ENCODE measurements at regions not wholly inside any gene's neighbourhood (a gene's known extent, or its start where the extent isn't known, plus 50 kb on each side); places are given as distances from the start of the nearest gene placed in this dataset.
"Not testable (repeated sequence)": the region's sequence is repeated elsewhere in the genome, so short reads cannot be mapped to it uniquely, and the experiment has no call there.

- Mint-ChIP-seq H3K4me3 (no peak overlapping the region), H3K27me3 (no peaks in the 10 kb centered on the region), H3K4me1 (ENCODE audit: low read depth) (peaks cover 38% of the 10 kb centered on the region), H3K9me3 (no peaks in the 10 kb centered on the region), H3K27ac (no peak overlapping the region), H3K36me3 (ENCODE audit: low read depth) (no peaks in the 10 kb centered on the region)
Observed at GRCh38 chr6:121653624-121654008, 218.2 kb downstream of the GJA1 start.

GRCh38 chr6:121657972-121658371, 222.5 kb downstream of the GJA1 start:
- no peaks in the 10 kb centered on the region for H3K27me3 Mint-ChIP-seq
- no peaks in the 10 kb centered on the region for H3K9me3 Mint-ChIP-seq
- H3K36me3 Mint-ChIP-seq (ENCODE audit: low read depth), result no peaks in the 10 kb centered on the region
- no peak overlapping the region for H3K4me3 Mint-ChIP-seq
- peaks cover 7% of the 10 kb centered on the region for H3K4me1 Mint-ChIP-seq (ENCODE audit: low read depth)
- H3K27ac Mint-ChIP-seq, result no peak overlapping the region

GRCh38 chr6:121660277-121660676, 224.8 kb downstream of the GJA1 start:
- H3K27me3 Mint-ChIP-seq, result no peaks in the 10 kb centered on the region
- no peak overlapping the region for H3K27ac Mint-ChIP-seq
- H3K9me3 Mint-ChIP-seq, result peaks cover 4% of the 10 kb centered on the region
- H3K4me3 Mint-ChIP-seq, result no peak overlapping the region
- no peaks in the 10 kb centered on the region for H3K4me1 Mint-ChIP-seq (ENCODE audit: low read depth)
- H3K36me3 Mint-ChIP-seq (ENCODE audit: low read depth), result no peaks in the 10 kb centered on the region

- Mint-ChIP-seq H3K4me3 (no peak overlapping the region), H3K27ac (no peak overlapping the region), H3K36me3 (ENCODE audit: low read depth) (no peaks in the 10 kb centered on the region)
Observed at GRCh38 chr6:121663292-121663810, 227.9 kb downstream of the GJA1 start.

DNA sequence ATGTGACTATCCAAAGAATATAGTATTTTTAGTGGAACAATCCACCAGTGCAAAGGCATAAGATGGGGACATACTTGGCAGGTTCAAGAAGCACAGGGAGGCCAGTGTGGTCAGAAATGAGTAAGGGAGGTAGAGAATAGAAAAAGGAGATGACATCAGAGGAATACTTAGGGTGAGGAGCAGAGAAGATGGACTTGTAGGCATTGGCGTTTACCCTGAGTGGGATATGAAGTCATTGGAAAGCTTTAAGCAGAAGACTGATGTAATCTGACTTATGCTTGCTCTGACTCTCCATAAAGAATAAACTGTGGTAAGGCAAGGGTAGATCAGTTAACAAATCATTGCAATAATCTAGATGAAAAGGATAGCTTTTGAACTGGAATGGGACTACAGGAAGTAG, 228.7 kb downstream of the GJA1 start:
- Mint-ChIP-seq H3K36me3 (ENCODE audit: low read depth) (no peaks in the 10 kb centered on the region), H3K4me3 (no peak overlapping the region), H3K27ac (no peak overlapping the region), H3K9me3 (peaks cover 9% of the 10 kb centered on the region), H3K4me1 (ENCODE audit: low read depth) (no peaks in the 10 kb centered on the region), H3K27me3 (no peaks in the 10 kb centered on the region)

More at GRCh38 chr6:121663292-121663810, 227.9 kb downstream of the GJA1 start:
- H3K9me3 Mint-ChIP-seq, result peaks cover 9% of the 10 kb centered on the region
- H3K4me1 Mint-ChIP-seq (ENCODE audit: low read depth), result no peaks in the 10 kb centered on the region
- H3K27me3 Mint-ChIP-seq, result no peaks in the 10 kb centered on the region

GRCh38 chr6:121666814-121667213, 231.4 kb downstream of the GJA1 start:
- peaks cover 9% of the 10 kb centered on the region for H3K9me3 Mint-ChIP-seq
- no peak overlapping the region for H3K27ac Mint-ChIP-seq
- H3K4me1 Mint-ChIP-seq (ENCODE audit: low read depth), result no peaks in the 10 kb centered on the region
- no peaks in the 10 kb centered on the region for H3K36me3 Mint-ChIP-seq (ENCODE audit: low read depth)
- H3K27me3 Mint-ChIP-seq, result no peaks in the 10 kb centered on the region
- H3K4me3 Mint-ChIP-seq, result no peak overlapping the region

DNA sequence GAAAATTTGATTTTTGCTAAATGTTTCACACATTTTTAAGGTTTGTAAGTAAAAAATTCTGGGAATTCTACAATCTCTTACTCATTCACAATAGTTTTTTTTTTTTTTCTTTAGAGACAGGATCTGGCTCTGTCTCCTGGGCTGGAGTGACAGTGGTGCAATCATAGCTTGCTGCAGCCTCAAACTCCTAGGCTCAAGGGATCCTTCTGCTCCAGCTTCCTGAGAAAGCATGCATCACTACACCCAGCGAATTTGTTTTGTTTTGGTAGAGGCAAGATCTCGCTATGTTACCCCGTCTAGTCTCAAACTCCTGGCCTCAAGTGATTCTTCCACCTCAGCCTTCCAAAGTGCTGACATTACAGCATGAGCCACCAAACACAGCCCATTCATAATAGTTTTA, 232.8 kb downstream of the GJA1 start:
- H3K4me1 Mint-ChIP-seq (ENCODE audit: low read depth), result no peaks in the 10 kb centered on the region
- no peak overlapping the region for H3K27ac Mint-ChIP-seq
- H3K9me3 Mint-ChIP-seq, result peaks cover 9% of the 10 kb centered on the region
- H3K4me3 Mint-ChIP-seq, result no peak overlapping the region
- no peaks in the 10 kb centered on the region for H3K36me3 Mint-ChIP-seq (ENCODE audit: low read depth)
- no peaks in the 10 kb centered on the region for H3K27me3 Mint-ChIP-seq

GRCh38 chr6:121670511-121670910, 235.1 kb downstream of the GJA1 start:
- H3K36me3 Mint-ChIP-seq (ENCODE audit: low read depth), result no peaks in the 10 kb centered on the region
- H3K9me3 Mint-ChIP-seq, result peaks cover 5% of the 10 kb centered on the region
- no peaks in the 10 kb centered on the region for H3K4me1 Mint-ChIP-seq (ENCODE audit: low read depth)
- no peak overlapping the region for H3K4me3 Mint-ChIP-seq
- no peaks in the 10 kb centered on the region for H3K27me3 Mint-ChIP-seq
- no peak overlapping the region for H3K27ac Mint-ChIP-seq

GRCh38 chr6:121677571-121677970, 242.1 kb downstream of the GJA1 start:
- Mint-ChIP-seq H3K27me3 (no peaks in the 10 kb centered on the region), H3K9me3 (peaks cover 4% of the 10 kb centered on the region), H3K27ac (no peak overlapping the region), H3K4me1 (ENCODE audit: low read depth) (no peaks in the 10 kb centered on the region), H3K4me3 (no peak overlapping the region), H3K36me3 (ENCODE audit: low read depth) (no peaks in the 10 kb centered on the region)

GRCh38 chr6:121678245-121678644, 242.8 kb downstream of the GJA1 start:
- no peaks in the 10 kb centered on the region for H3K4me1 Mint-ChIP-seq (ENCODE audit: low read depth)
- H3K4me3 Mint-ChIP-seq, result no peak overlapping the region
- H3K36me3 Mint-ChIP-seq (ENCODE audit: low read depth), result no peaks in the 10 kb centered on the region
- H3K27ac Mint-ChIP-seq, result no peak overlapping the region
- H3K9me3 Mint-ChIP-seq, result peaks cover 4% of the 10 kb centered on the region
- H3K27me3 Mint-ChIP-seq, result no peaks in the 10 kb centered on the region

GRCh38 chr6:121680058-121680457, 244.6 kb downstream of the GJA1 start:
- Mint-ChIP-seq H3K27me3 (no peaks in the 10 kb centered on the region), H3K4me3 (no peak overlapping the region), H3K36me3 (ENCODE audit: low read depth) (no peaks in the 10 kb centered on the region), H3K27ac (no peak overlapping the region), H3K9me3 (peaks cover 4% of the 10 kb centered on the region), H3K4me1 (ENCODE audit: low read depth) (no peaks in the 10 kb centered on the region)

- Mint-ChIP-seq H3K27me3 (no peaks in the 10 kb centered on the region), H3K4me3 (no peak overlapping the region), H3K9me3 (peaks cover 4% of the 10 kb centered on the region), H3K4me1 (ENCODE audit: low read depth) (no peaks in the 10 kb centered on the region), H3K36me3 (ENCODE audit: low read depth) (no peaks in the 10 kb centered on the region), H3K27ac (no peak overlapping the region)
Observed at GRCh38 chr6:121682666-121683065, 247.2 kb downstream of the GJA1 start.

DNA sequence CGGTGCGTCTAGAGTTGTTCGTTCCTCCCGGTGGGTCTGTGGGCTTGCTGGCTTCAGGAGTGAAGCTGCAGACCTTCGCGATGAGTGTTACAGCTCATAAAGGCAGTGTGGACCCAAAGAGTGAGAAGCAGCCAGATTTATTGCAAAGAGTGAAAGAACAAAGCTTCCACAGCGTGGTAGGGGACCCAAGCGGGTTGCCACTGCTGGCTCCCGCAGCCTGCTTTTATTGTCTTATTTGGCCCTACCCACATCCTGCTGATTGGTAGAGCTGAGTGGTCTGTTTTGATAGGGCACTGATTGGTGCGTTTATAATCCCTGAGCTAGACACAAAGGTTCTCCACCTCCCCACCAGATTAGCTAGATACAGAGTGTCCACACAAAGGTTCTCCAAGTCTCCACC, 250.4 kb downstream of the GJA1 start:
- H3K4me1 Mint-ChIP-seq (ENCODE audit: low read depth), result peaks cover 17% of the 10 kb centered on the region
- H3K4me3 Mint-ChIP-seq; H3K36me3 Mint-ChIP-seq (ENCODE audit: low read depth); H3K27me3 Mint-ChIP-seq; H3K9me3 Mint-ChIP-seq; H3K27ac Mint-ChIP-seq: not testable (repeated sequence)

DNA sequence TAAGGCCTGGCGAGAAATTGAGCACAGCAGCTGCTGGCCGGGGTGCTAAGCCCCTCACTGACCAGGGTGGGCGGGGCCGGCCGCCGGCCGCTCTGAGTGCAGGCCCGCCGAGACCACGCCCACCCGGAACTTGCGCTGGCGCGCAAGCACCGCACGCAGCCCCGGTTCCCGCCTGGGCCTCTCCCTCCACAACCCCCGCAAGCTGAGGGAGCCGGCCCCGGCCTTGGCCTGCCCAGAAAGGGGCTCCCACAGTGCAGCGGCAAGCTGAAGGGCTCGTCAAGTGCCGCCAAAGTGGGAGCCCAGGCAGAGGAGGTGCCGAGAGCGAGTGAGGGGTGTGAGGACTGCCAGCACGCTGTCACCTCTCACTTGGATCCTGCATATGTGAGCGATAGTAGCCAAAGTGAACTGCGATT, 251.2 kb downstream of the GJA1 start:
- no peaks in the 10 kb centered on the region for H3K27me3 Mint-ChIP-seq
- H3K9me3 Mint-ChIP-seq, result peaks cover 4% of the 10 kb centered on the region
- no peaks in the 10 kb centered on the region for H3K36me3 Mint-ChIP-seq (ENCODE audit: low read depth)
- no peak overlapping the region for H3K4me3 Mint-ChIP-seq
- H3K4me1 Mint-ChIP-seq (ENCODE audit: low read depth), result peaks cover 17% of the 10 kb centered on the region
- no peak overlapping the region for H3K27ac Mint-ChIP-seq

- Mint-ChIP-seq H3K4me1 (ENCODE audit: low read depth) (peaks cover 17% of the 10 kb centered on the region), H3K36me3 (ENCODE audit: low read depth) (no peaks in the 10 kb centered on the region), H3K9me3 (no peaks in the 10 kb centered on the region), H3K27ac (no peak overlapping the region), H3K4me3 (no peak overlapping the region), H3K27me3 (no peaks in the 10 kb centered on the region)
Observed at GRCh38 chr6:121688974-121689373, 253.5 kb downstream of the GJA1 start.

DNA sequence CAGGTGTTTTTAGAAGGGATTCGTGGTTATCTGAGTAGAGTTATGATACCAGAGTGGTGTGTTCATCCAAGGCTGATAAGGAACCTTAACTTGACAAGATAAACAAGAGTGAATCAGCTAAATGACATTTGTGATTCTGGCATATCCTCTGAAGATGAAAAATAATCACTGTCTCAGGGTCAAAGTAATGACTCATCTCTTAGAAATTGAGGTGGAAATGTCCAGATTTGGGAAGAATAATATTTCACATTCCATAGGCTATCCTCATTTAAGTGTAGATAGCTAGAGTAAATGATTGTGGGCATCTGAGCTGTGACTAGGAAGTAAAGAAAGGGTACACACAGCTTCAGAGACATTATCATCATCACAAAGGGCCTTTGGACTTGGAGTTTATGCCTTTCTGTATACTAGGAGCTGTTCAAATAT, 255.7 kb downstream of the GJA1 start:
- Mint-ChIP-seq H3K27ac (no peak overlapping the region), H3K4me3 (no peak overlapping the region), H3K4me1 (ENCODE audit: low read depth) (peaks cover 17% of the 10 kb centered on the region), H3K27me3 (no peaks in the 10 kb centered on the region), H3K9me3 (no peaks in the 10 kb centered on the region), H3K36me3 (ENCODE audit: low read depth) (no peaks in the 10 kb centered on the region)

All from stimulated activated naive CD8-positive, alpha-beta T cell treated with anti-CD3 and anti-CD28 coated beads, Interleukin-15, Interleukin-2, amounts not matched to agents 100 ng/mL and 50 ng/mL, for 24 hours (primary cell).